K562 (cell line): ENCODE measurements at regions not wholly inside any gene's neighbourhood (a gene's known extent, or its start where the extent isn't known, plus 50 kb on each side); places are given as distances from the start of the nearest gene placed in this dataset.

Experiments
- CHD4 ChIP-seq: fragments of 200-600 bp; sonication (generic); IDR thresholded peaks from 3 replicates; pipeline ENCODE4 v1.6.1; 2012; ENCODE audit warnings: low read depth, mild to moderate bottlenecking, mixed read lengths, low read length, inconsistent platforms; ENCODE audit not compliant: insufficient read depth, insufficient replicate concordance, poor library complexity, severe bottlenecking
- CREB1 ChIP-seq, 2 experiments: sonication (generic) in 1 of 2; formaldehyde crosslinking in 1 of 2; IDR thresholded peaks; 2 replicates each; pipeline versions ENCODE4 v1.6.1 to v1.8.0; 2012 to 2022; ENCODE audit warnings: inconsistent platforms in 1 of 2, mild to moderate bottlenecking in 1 of 2, missing genetic modification reagents in 1 of 2, moderate library complexity in 1 of 2
- CTCFL ChIP-seq: IDR thresholded peaks from 2 replicates; pipeline ENCODE4 v1.6.1; 2011; ENCODE audit warnings: borderline replicate concordance, low read depth, mild to moderate bottlenecking, moderate library complexity, low read length; ENCODE audit not compliant: insufficient read depth, poor library complexity, severe bottlenecking
- E2F6 ChIP-seq, 2 experiments: IDR thresholded peaks; 2 replicates each; pipeline ENCODE4 v1.6.1; 2011; ENCODE audit warnings: borderline replicate concordance in 1 of 2, control low read depth in 1 of 2, low read depth in 1 of 2, low read length in 1 of 2, mild to moderate bottlenecking in 1 of 2, mixed read lengths in 1 of 2, moderate library complexity in 1 of 2; ENCODE audit not compliant: insufficient read depth in 1 of 2, insufficient read length in 1 of 2, poor library complexity in 1 of 2, severe bottlenecking in 1 of 2; ENCODE audit errors: extremely low read depth in 1 of 2
- HDAC6 ChIP-seq: IDR thresholded peaks from 2 replicates; pipeline ENCODE4 v1.6.1; 2012; ENCODE audit warnings: low read depth, mild to moderate bottlenecking, control low read depth, inconsistent platforms, low read length, moderate library complexity
- NBN ChIP-seq: fragments of 450-650 bp; IDR thresholded peaks from 2 replicates; pipeline ENCODE4 v1.6.1; 2016; ENCODE audit warnings: low read depth, mild to moderate bottlenecking
- POLR2AphosphoS2 ChIP-seq: IDR thresholded peaks from 2 replicates; pipeline ENCODE4 v1.6.1; 2012; ENCODE audit warnings: low read length, improper control_type of control experiment
- RAD51 ChIP-seq: fragments of 450-650 bp; IDR thresholded peaks from 2 replicates; pipeline ENCODE4 v1.7.1; 2016; ENCODE audit warnings: low read depth, mild to moderate bottlenecking, borderline replicate concordance
- ZNF184 ChIP-seq: sonication (generic); formaldehyde crosslinking; IDR thresholded peaks from 2 replicates; pipeline ENCODE4 v1.5.0; 2020; ENCODE audit warnings: missing genetic modification reagents
- ZNF431 ChIP-seq: sonication (generic); formaldehyde crosslinking; IDR thresholded peaks from 2 replicates; pipeline ENCODE4 v1.8.0; 2022; ENCODE audit warnings: mild to moderate bottlenecking, missing genetic modification reagents
- ZNF766 ChIP-seq: fragments of 200-800 bp; sonication (Bioruptor generic); conservative IDR thresholded peaks from 2 replicates; pipeline ENCODE4 v1.6.1; 2016; ENCODE audit warnings: missing genetic modification characterization, missing compliant biosample characterization

- TF ChIP-seq RAD51, result no peak
- no peak for TF ChIP-seq E2F6 (IDR thresholded peaks at IDR 0.05; ENCODE audit: borderline replicate concordance in 1 of 2, extremely low read depth in 1 of 2, insufficient read depth in 1 of 2, insufficient read length in 1 of 2, low read depth in 1 of 2, low read length in 1 of 2, poor library complexity in 1 of 2, severe bottlenecking in 1 of 2)
- no peak for TF ChIP-seq ZNF431 (CRISPR knock-in tag)
- no peak for TF ChIP-seq CHD4
- no peak for TF ChIP-seq NBN
- no peak for TF ChIP-seq CREB1 (IDR thresholded peaks at IDR 0.05)
- no peak for TF ChIP-seq CREB1 (CRISPR knock-in tag; IDR thresholded peaks at IDR 0.05)
- TF ChIP-seq POLR2AphosphoS2, result no peak
- no peak for TF ChIP-seq ZNF766
- no peak for TF ChIP-seq HDAC6
- TF ChIP-seq CTCFL, result no peak
- TF ChIP-seq ZNF184 (CRISPR knock-in tag), result no peak
Observed at GRCh38 chr1:83762416-83762815, 236.5 kb downstream of the TTLL7 start.
